ENCODE measurements at regions not wholly inside any gene's neighbourhood (a gene's known extent, or its start where the extent isn't known, plus 50 kb on each side); places are given as distances from the start of the nearest gene placed in this dataset.

- CTCF ChIA-PET = no interaction called here
- DNase-seq (ENCODE audit: low read depth, low spot score) = no peak
- BruUV-seq (replicated peaks) = no TSS peak
- Histone ChIP-seq H3K4me2 (ENCODE audit: low read length) (peak overlapping the region; percentile 64), H3K27me3 (ENCODE audit: insufficient read depth, low read length) (no peaks in the 10 kb centered on the region), H3K79me2 (ENCODE audit: insufficient read depth, low read length) (no peaks in the 10 kb centered on the region), H3K27ac (ENCODE audit: low read depth, low read length) (no peak overlapping the region), H4K20me1 (ENCODE audit: insufficient read depth) (no peaks in the 10 kb centered on the region), H3K9ac (ENCODE audit: low read length) (no peak overlapping the region), H3K9me3 (ENCODE audit: control insufficient read depth in 1 of 2, insufficient read depth in 1 of 2, low read depth in 1 of 2, low read length in 2 of 2) (no peaks in the 10 kb centered on the region), H3K36me3 (ENCODE audit: control insufficient read depth in 1 of 2, insufficient read depth in 2 of 2, low read length in 2 of 2) (no peaks in the 10 kb centered on the region), H3K4me1 (ENCODE audit: control insufficient read depth in 1 of 2, insufficient read depth in 2 of 2, low read length in 2 of 2) (peaks cover 12 to 33% of the 10 kb centered on the region in 2 experiments), H3K9me2 (ENCODE audit: insufficient read depth) (no peaks in the 10 kb centered on the region; the same call in 1 of the 2 replicates), H3K4me3 (replicated peaks in 1 of 2; ENCODE audit: low read depth in 1 of 2, low read length in 2 of 2) (no peak overlapping the region), H2AFZ (ENCODE audit: low read depth, low read length, poor library complexity, severe bottlenecking) (no peak overlapping the region)
- no peak for ATAC-seq
- RAD21 ChIA-PET (ENCODE audit: low non-redundant PET in 1 of 2, low total read pairs in 2 of 2, uncharacterized antibody in 2 of 2, unreplicated experiment in 2 of 2) = no interaction called here
- POLR2A ChIA-PET = interaction anchor here (1.3 kb wide), 1 partner anchor 8 kb away, joined by 3 read pairs; no protein-coding TSS in a partner anchor
- no peak for TF ChIP-seq SP1 (IDR thresholded peaks at IDR 0.05; ENCODE audit: low read depth)
- TF ChIP-seq REST (IDR thresholded peaks at IDR 0.05; ENCODE audit: low read depth) = no peak
- no peak for TF ChIP-seq SRF (IDR thresholded peaks at IDR 0.05; ENCODE audit: low read depth)
- no peak for TF ChIP-seq POLR2A (IDR thresholded peaks at IDR 0.05; ENCODE audit: borderline replicate concordance, extremely low read depth, insufficient read depth, insufficient read length)
- intact Hi-C loops (cut with micrococcal nuclease) = no loop called here
Measured at GRCh38 chr10:78255214-78255613, 221.6 kb downstream of the RPS24 start.

Data from HCT116 (cell line).